Activated CD8-positive, alpha-beta T cell treated with anti-CD3 and anti-CD28 coated beads for 36 hours (primary cell): ENCODE measurements at regions not wholly inside any gene's neighbourhood (a gene's known extent, or its start where the extent isn't known, plus 50 kb on each side); places are given as distances from the start of the nearest gene placed in this dataset.
"Not testable (repeated sequence)": the region's sequence is repeated elsewhere in the genome, so short reads cannot be mapped to it uniquely, and the experiment has no call there.

Source experiments
- ATAC-seq: fragments of 200-7000 bp; cut with Tn5 transposase; one replicate; pipeline ENCODE4 v1.10.0; 2021; ENCODE audit warnings: mild to moderate bottlenecking, moderate library complexity
- CTCF ChIA-PET: fragments of 350-600 bp; sonication (Branson Sonifier 250); formaldehyde crosslinking; loops from one replicate; lab custom pipeline; 2021; ENCODE audit warnings: antibody characterized with exemption; lab: Charles Lee
- POLR2A ChIA-PET: fragments of 350-600 bp; sonication (Branson Sonifier 250); formaldehyde crosslinking; loops from one replicate; lab custom pipeline; 2021; ENCODE audit warnings: antibody characterized with exemption; lab: Charles Lee
- DNase-seq: peaks from one replicate; pipeline ENCODE4 v3.0.0-alpha.2; 2020
- H3K27ac Mint-ChIP-seq: one replicate; pipeline ENCODE4 v1.8.0; 2021; ENCODE audit warnings: mild to moderate bottlenecking, mixed read lengths
- H3K27me3 Mint-ChIP-seq: one replicate; pipeline ENCODE4 v1.8.0; 2021; ENCODE audit warnings: mixed read lengths
- H3K36me3 Mint-ChIP-seq: one replicate; pipeline ENCODE4 v1.8.0; 2021; ENCODE audit warnings: low read depth, mixed read lengths
- H3K4me1 Mint-ChIP-seq: one replicate; pipeline ENCODE4 v1.8.0; 2021; ENCODE audit warnings: low read depth, mixed read lengths
- H3K4me3 Mint-ChIP-seq: one replicate; pipeline ENCODE4 v1.8.0; 2021; ENCODE audit warnings: mild to moderate bottlenecking, moderate library complexity, mixed read lengths
- H3K9me3 Mint-ChIP-seq: one replicate; pipeline ENCODE4 v1.8.0; 2021; ENCODE audit warnings: mixed read lengths
- intact Hi-C: fragments of 100-400 bp; cut with micrococcal nuclease; formaldehyde crosslinking; loops from one replicate; pipeline ENCODE4 v1.10.0; 2022
- TF ChIP-seq, protein P1 (sequence below): fragments of 200-600 bp; IDR thresholded peaks from one replicate; pipeline ENCODE4 v1.8.0; 2022; ENCODE audit warnings: antibody characterized with exemption, mild to moderate bottlenecking

- POLR2A ChIA-PET: no interaction called here
- H3K4me3 Mint-ChIP-seq: no peak overlapping the region
- no peaks in the 10 kb centered on the region for H3K27me3 Mint-ChIP-seq
- CTCF ChIA-PET: no interaction called here
- no peak overlapping the region for H3K27ac Mint-ChIP-seq
- no peaks in the 10 kb centered on the region for H3K9me3 Mint-ChIP-seq
- DNase-seq (peak; percentile 8), ATAC-seq (no peak)
- intact Hi-C loops: no loop called here
- H3K36me3 Mint-ChIP-seq: no peaks in the 10 kb centered on the region
- H3K4me1 Mint-ChIP-seq: no peaks in the 10 kb centered on the region
- TF ChIP-seq, protein P1, sequence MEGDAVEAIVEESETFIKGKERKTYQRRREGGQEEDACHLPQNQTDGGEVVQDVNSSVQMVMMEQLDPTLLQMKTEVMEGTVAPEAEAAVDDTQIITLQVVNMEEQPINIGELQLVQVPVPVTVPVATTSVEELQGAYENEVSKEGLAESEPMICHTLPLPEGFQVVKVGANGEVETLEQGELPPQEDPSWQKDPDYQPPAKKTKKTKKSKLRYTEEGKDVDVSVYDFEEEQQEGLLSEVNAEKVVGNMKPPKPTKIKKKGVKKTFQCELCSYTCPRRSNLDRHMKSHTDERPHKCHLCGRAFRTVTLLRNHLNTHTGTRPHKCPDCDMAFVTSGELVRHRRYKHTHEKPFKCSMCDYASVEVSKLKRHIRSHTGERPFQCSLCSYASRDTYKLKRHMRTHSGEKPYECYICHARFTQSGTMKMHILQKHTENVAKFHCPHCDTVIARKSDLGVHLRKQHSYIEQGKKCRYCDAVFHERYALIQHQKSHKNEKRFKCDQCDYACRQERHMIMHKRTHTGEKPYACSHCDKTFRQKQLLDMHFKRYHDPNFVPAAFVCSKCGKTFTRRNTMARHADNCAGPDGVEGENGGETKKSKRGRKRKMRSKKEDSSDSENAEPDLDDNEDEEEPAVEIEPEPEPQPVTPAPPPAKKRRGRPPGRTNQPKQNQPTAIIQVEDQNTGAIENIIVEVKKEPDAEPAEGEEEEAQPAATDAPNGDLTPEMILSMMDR: no peak
Observed at GRCh38 chr18:38790303-38790702, 1224.7 kb upstream of the CELF4 start.

DNA sequence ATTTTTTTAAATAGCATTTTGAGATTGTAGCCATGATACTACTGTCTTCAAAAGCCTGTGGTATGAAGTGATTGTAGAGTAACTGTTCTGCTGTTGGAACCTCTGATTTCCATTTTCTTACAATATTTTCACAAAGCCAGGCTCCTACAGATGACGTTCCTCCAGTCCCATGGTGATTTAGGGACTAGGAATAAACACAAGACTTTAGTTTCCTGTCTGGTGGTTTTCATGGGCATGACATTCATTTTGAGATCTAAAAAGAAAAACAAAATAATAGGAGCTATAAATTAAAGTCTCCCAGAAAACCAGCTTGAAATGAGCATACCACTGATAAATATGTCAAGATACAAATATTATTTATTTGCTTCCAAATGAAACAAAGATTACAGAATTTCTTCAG lies 1223.5 kb upstream of the CELF4 start:
- TF ChIP-seq, protein P1: no peak
- ATAC-seq (no peak), DNase-seq (no peak)
- H3K27me3 Mint-ChIP-seq: no peaks in the 10 kb centered on the region
- ChIA-PET POLR2A (no interaction called here), CTCF (no interaction called here)
- no peak overlapping the region for H3K27ac Mint-ChIP-seq
- no peaks in the 10 kb centered on the region for H3K36me3 Mint-ChIP-seq
- H3K4me3 Mint-ChIP-seq: no peak overlapping the region
- no peaks in the 10 kb centered on the region for H3K9me3 Mint-ChIP-seq
- no peaks in the 10 kb centered on the region for H3K4me1 Mint-ChIP-seq
- intact Hi-C loops: no loop called here

GRCh38 chr18:38786906-38787305 lies 1221.3 kb upstream of the CELF4 start:
- H3K4me1 Mint-ChIP-seq: no peaks in the 10 kb centered on the region
- no peaks in the 10 kb centered on the region for H3K9me3 Mint-ChIP-seq
- H3K4me3 Mint-ChIP-seq: no peak overlapping the region
- ATAC-seq: no peak
- H3K27ac Mint-ChIP-seq: no peak overlapping the region
- DNase-seq: no peak
- ChIA-PET POLR2A (no interaction called here), CTCF (no interaction called here)
- no peaks in the 10 kb centered on the region for H3K36me3 Mint-ChIP-seq
- TF ChIP-seq, protein P1: no peak
- H3K27me3 Mint-ChIP-seq: no peaks in the 10 kb centered on the region
- intact Hi-C loops: no loop called here

DNA sequence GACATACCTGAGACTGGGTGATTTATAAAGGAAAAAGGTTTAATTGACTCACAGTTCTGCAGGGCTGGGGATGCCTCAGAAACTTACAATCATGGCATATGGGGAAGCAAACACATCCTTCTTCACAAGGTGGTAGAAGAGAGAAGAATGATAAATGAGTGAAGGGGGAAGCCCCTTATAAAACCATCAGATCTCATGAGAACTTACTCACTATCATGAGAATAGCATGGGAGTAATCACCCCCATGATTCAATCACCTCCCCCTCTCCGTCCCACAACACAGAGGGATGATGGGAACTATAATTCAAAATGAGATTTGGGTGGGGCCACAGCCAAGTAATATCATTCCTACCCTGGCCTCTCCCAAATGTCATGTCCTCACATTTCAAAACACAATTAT lies 1206.0 kb upstream of the CELF4 start:
- ATAC-seq, DNase-seq, CTCF ChIA-PET, H3K27me3 Mint-ChIP-seq, H3K36me3 Mint-ChIP-seq, POLR2A ChIA-PET, H3K4me3 Mint-ChIP-seq, intact Hi-C loops, H3K4me1 Mint-ChIP-seq, H3K9me3 Mint-ChIP-seq, H3K27ac Mint-ChIP-seq: not testable (repeated sequence)

- Mint-ChIP-seq H3K4me1 (no peaks in the 10 kb centered on the region), H3K4me3 (no peak overlapping the region), H3K27me3 (no peaks in the 10 kb centered on the region), H3K27ac (no peak overlapping the region), H3K9me3 (peaks cover 6% of the 10 kb centered on the region), H3K36me3 (no peaks in the 10 kb centered on the region)
- DNase-seq (no peak), ATAC-seq (no peak)
- ChIA-PET CTCF (no interaction called here), POLR2A (no interaction called here)
- intact Hi-C loops: no loop called here
- TF ChIP-seq, protein P1: no peak
Observed at GRCh38 chr18:38768504-38768903, 1202.9 kb upstream of the CELF4 start.

- CTCF ChIA-PET: no interaction called here
- no peak for DNase-seq
- ATAC-seq: no peak
- POLR2A ChIA-PET: no interaction called here
- intact Hi-C loops: no loop called here
- Mint-ChIP-seq H3K9me3 (no peaks in the 10 kb centered on the region), H3K4me3 (no peak overlapping the region), H3K36me3 (no peaks in the 10 kb centered on the region), H3K4me1 (no peaks in the 10 kb centered on the region), H3K27ac (no peak overlapping the region), H3K27me3 (no peaks in the 10 kb centered on the region)
- TF ChIP-seq, protein P1: no peak
Observed at GRCh38 chr18:38759457-38759856, 1193.9 kb upstream of the CELF4 start.
